ENCODE measurements at regions not wholly inside any gene's neighbourhood (a gene's known extent, or its start where the extent isn't known, plus 50 kb on each side); places are given as distances from the start of the nearest gene placed in this dataset.

DNA sequence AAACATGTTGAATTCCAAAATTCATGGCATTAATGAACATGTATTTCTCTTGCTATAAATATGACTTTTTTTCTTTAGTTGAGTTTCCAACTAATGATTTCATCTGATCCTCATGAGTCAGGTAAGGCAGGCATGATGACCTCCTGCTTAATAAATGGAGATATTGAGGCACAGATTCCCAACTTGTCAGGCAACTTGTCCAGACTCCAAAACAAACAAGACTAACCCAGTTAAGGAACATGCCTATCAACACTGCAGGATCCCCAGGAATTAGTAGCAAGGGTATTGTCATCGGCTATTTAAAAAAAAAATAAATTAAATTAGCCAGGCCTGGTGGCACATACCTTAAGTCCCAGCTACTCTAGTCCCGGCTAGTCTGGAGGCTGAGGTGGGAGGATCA lies 121.3 kb upstream of the SALL4 start:
- TF ChIP-seq, protein P1, sequence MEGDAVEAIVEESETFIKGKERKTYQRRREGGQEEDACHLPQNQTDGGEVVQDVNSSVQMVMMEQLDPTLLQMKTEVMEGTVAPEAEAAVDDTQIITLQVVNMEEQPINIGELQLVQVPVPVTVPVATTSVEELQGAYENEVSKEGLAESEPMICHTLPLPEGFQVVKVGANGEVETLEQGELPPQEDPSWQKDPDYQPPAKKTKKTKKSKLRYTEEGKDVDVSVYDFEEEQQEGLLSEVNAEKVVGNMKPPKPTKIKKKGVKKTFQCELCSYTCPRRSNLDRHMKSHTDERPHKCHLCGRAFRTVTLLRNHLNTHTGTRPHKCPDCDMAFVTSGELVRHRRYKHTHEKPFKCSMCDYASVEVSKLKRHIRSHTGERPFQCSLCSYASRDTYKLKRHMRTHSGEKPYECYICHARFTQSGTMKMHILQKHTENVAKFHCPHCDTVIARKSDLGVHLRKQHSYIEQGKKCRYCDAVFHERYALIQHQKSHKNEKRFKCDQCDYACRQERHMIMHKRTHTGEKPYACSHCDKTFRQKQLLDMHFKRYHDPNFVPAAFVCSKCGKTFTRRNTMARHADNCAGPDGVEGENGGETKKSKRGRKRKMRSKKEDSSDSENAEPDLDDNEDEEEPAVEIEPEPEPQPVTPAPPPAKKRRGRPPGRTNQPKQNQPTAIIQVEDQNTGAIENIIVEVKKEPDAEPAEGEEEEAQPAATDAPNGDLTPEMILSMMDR (IDR thresholded peaks at IDR 0.05), result no peak
- TF ChIP-seq POLR2A (IDR thresholded peaks at IDR 0.05), result no peak

Measured in testis (tissue), 2 donors.